SU-DHL-6 (cell line): ENCODE measurements at regions not wholly inside any gene's neighbourhood (a gene's known extent, or its start where the extent isn't known, plus 50 kb on each side); places are given as distances from the start of the nearest gene placed in this dataset.

ENCODE experiments used
- H2AFZ ChIP-seq: fragments of 200-600 bp; sonication (generic); 2 replicates; pipeline ENCODE4 v1.6.1; 2014; ENCODE audit warnings: low read depth, mild to moderate bottlenecking, moderate library complexity, mixed read lengths, antibody characterized with exemption, low read length; ENCODE audit not compliant: severe bottlenecking
- H3F3A ChIP-seq: fragments of 200-600 bp; shearing (Covaris generic); 2 replicates; pipeline ENCODE4 v1.6.0; 2016; ENCODE audit warnings: antibody characterized with exemption, mild to moderate bottlenecking; ENCODE audit not compliant: insufficient read depth
- H3K27ac ChIP-seq: fragments of 200-600 bp; sonication (generic); 2 replicates; pipeline ENCODE4 v1.5.1; 2016; ENCODE audit warnings: low read depth, mild to moderate bottlenecking, low read length, moderate library complexity, mixed read lengths
- H3K27me3 ChIP-seq: fragments of 200-600 bp; sonication (generic), shearing (Covaris generic); 2 replicates; pipeline ENCODE4 v1.6.0; 2014; ENCODE audit warnings: mild to moderate bottlenecking, low read length
- H3K36me3 ChIP-seq: fragments of 200-600 bp; sonication (generic); 2 replicates; pipeline ENCODE4 v1.6.1; 2014; ENCODE audit warnings: mild to moderate bottlenecking, low read length, mixed read lengths
- H3K4me2 ChIP-seq: fragments of 300-600, 200-600 bp; shearing (Covaris generic), sonication (generic); 2 replicates; pipeline ENCODE4 v1.6.0; 2014; ENCODE audit warnings: low read length, low read depth, mild to moderate bottlenecking; ENCODE audit not compliant: poor library complexity, severe bottlenecking
- H3K4me3 ChIP-seq: fragments of 200-600 bp; sonication (generic); 2 replicates; pipeline ENCODE4 v1.5.1; 2014; ENCODE audit warnings: antibody characterized with exemption, low read length, mild to moderate bottlenecking, mixed read lengths; ENCODE audit not compliant: insufficient read depth, poor library complexity, severe bottlenecking
- H3K79me2 ChIP-seq: fragments of 200-600 bp; sonication (generic); 2 replicates; pipeline ENCODE4 v1.6.1; 2014; ENCODE audit warnings: mild to moderate bottlenecking, low read length, moderate library complexity; ENCODE audit not compliant: insufficient read depth
- H3K9ac ChIP-seq: fragments of 200-600 bp; sonication (generic); 2 replicates; pipeline ENCODE4 v1.7.0; 2014; ENCODE audit warnings: mild to moderate bottlenecking, low read length
- H3K9me2 ChIP-seq: fragments of 200-600 bp; sonication (generic); replicated peaks from 2 replicates; pipeline ENCODE4 v1.6.1; 2014; ENCODE audit warnings: low read length; ENCODE audit not compliant: insufficient read depth
- H3K9me3 ChIP-seq: fragments of 200-600 bp; sonication (generic); 2 replicates; pipeline ENCODE4 v1.6.1; 2014; ENCODE audit warnings: low read length, mixed read lengths; ENCODE audit not compliant: insufficient read depth
- H4K20me1 ChIP-seq: fragments of 200-600 bp; sonication (generic); 2 replicates; pipeline ENCODE4 v1.6.1; 2014; ENCODE audit warnings: low read depth, mild to moderate bottlenecking, antibody characterized with exemption, low read length, moderate library complexity, mixed read lengths
- CTCF ChIP-seq: fragments of 200-600 bp; sonication (generic); IDR thresholded peaks from one replicate; pipeline ENCODE4 v1.5.1; 2017; ENCODE audit warnings: antibody characterized with exemption, mild to moderate bottlenecking, low read length, moderate library complexity; ENCODE audit not compliant: insufficient read depth, poor library complexity, severe bottlenecking
- EZH2phosphoT487 ChIP-seq: fragments of 200-600 bp; sonication (generic), shearing (Covaris generic); conservative IDR thresholded peaks from 2 replicates; pipeline ENCODE4 v1.6.1; 2018; ENCODE audit warnings: mild to moderate bottlenecking, antibody characterized with exemption, low read length, moderate library complexity, mixed read lengths

GRCh38 chr12:13588574-13588973 lies 392.0 kb downstream of the EMP1 start:
- Histone ChIP-seq H3K4me3 (no peak overlapping the region), H2AFZ (no peak overlapping the region), H3K79me2 (no peaks in the 10 kb centered on the region), H3F3A (no peaks in the 10 kb centered on the region), H3K9ac (no peak overlapping the region), H3K4me2 (no peak overlapping the region), H3K36me3 (no peaks in the 10 kb centered on the region), H3K9me3 (no peaks in the 10 kb centered on the region), H3K27ac (no peak overlapping the region), H3K9me2 (no peaks in the 10 kb centered on the region), H4K20me1 (no peaks in the 10 kb centered on the region), H3K27me3 (no peaks in the 10 kb centered on the region)
- TF ChIP-seq CTCF (no peak), EZH2phosphoT487 (no peak)

GRCh38 chr12:13587721-13588390 lies 391.3 kb downstream of the EMP1 start:
- no peaks in the 10 kb centered on the region for H3K9me2 ChIP-seq
- H3F3A ChIP-seq, result no peaks in the 10 kb centered on the region
- H4K20me1 ChIP-seq, result no peaks in the 10 kb centered on the region
- H3K36me3 ChIP-seq, result no peaks in the 10 kb centered on the region
- no peaks in the 10 kb centered on the region for H3K27me3 ChIP-seq
- H3K79me2 ChIP-seq, result no peaks in the 10 kb centered on the region
- H3K4me3 ChIP-seq, result no peak overlapping the region
- H3K9me3 ChIP-seq, result no peaks in the 10 kb centered on the region
- no peak overlapping the region for H3K9ac ChIP-seq
- H3K4me2 ChIP-seq, result no peak overlapping the region
- H3K27ac ChIP-seq, result no peak overlapping the region
- TF ChIP-seq EZH2phosphoT487 (no peak), CTCF (no peak)
- H2AFZ ChIP-seq, result no peak overlapping the region

- Histone ChIP-seq H3K79me2 (no peaks in the 10 kb centered on the region), H3K9ac (no peak overlapping the region), H3K4me2 (no peak overlapping the region), H4K20me1 (no peaks in the 10 kb centered on the region), H3K27me3 (no peaks in the 10 kb centered on the region), H3F3A (no peaks in the 10 kb centered on the region), H2AFZ (no peak overlapping the region), H3K9me3 (no peaks in the 10 kb centered on the region), H3K27ac (no peak overlapping the region), H3K36me3 (no peaks in the 10 kb centered on the region), H3K4me3 (no peak overlapping the region), H3K9me2 (no peaks in the 10 kb centered on the region)
- TF ChIP-seq EZH2phosphoT487, result no peak
- TF ChIP-seq CTCF, result no peak
Measured at GRCh38 chr12:13586361-13586760, 389.8 kb downstream of the EMP1 start.
